ENCODE measurements at regions not wholly inside any gene's neighbourhood (a gene's known extent, or its start where the extent isn't known, plus 50 kb on each side); places are given as distances from the start of the nearest gene placed in this dataset.

DNA sequence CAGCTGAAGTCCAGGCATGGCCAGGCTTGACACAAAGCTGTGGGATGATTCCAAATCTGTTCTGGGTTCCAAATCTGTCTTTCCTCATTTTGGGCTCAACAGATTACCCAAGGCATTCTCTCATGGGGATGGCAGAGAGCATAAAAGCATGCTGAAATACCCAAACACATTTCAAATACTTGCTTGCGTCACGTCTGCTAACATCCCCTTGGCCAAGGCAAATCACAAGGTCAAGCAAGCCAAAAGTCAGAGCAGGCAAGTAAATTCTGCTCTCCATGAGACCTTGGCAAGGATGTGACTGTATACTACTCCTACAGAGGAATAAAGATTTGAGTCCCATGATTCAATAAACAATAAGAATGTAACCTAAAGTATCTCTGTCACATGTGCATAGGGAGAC lies 306.7 kb downstream of the EPB41L4A start:
- Histone ChIP-seq H3K4me3 (ENCODE audit: low read depth, low read length) (no peak overlapping the region), H3K27me3 (ENCODE audit: control insufficient read depth, insufficient read depth, low read length) (no peaks in the 10 kb centered on the region), H3K27ac (ENCODE audit: low read depth, low read length) (no peak overlapping the region), H3K9me3 (ENCODE audit: control insufficient read depth, insufficient read depth, low read depth, low read length) (no peaks in the 10 kb centered on the region), H3K36me3 (ENCODE audit: control insufficient read depth, insufficient read depth, low read length) (no peaks in the 10 kb centered on the region), H3K4me1 (ENCODE audit: control insufficient read depth, insufficient read depth, low read length) (no peaks in the 10 kb centered on the region), H3K9ac (ENCODE audit: low read length) (no peak overlapping the region)

DNA sequence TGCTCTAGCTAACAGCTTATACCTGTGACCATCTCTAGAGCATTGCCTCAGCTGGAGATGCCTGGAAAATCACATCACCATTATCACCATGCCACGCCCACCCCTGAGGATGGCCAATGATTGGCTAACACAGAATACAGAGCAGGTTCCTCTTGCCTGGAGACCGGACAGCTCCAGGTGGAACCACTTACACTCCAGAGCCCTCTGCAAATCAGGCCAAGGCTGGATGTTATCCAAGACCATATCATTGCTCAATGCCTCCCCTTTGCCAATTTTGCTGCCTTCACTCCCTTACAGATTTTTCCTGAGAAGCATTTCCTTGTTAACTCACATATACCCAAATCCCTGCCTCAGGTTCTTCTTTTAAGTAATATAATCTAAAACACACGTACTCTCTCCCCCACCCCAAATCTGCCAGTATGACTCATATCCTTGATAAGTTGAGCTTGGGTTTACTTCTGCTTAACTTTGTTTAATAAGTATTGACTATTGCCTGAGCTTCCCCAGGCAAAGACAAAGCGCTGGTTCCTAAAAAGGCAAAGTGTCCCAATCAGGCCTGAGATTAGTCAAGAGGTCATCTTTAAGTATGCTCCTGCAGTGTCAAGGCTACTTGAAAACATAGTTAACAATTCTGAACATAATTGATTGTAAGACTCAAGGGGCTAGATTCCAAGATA lies 309.6 kb downstream of the EPB41L4A start:
- H3K9me3 ChIP-seq (ENCODE audit: control insufficient read depth, insufficient read depth, low read depth, low read length) = no peaks in the 10 kb centered on the region
- no peak overlapping the region for H3K27ac ChIP-seq (ENCODE audit: low read depth, low read length)
- no peaks in the 10 kb centered on the region for H3K27me3 ChIP-seq (ENCODE audit: control insufficient read depth, insufficient read depth, low read length)
- no peaks in the 10 kb centered on the region for H3K4me1 ChIP-seq (ENCODE audit: control insufficient read depth, insufficient read depth, low read length)
- no peaks in the 10 kb centered on the region for H3K36me3 ChIP-seq (ENCODE audit: control insufficient read depth, insufficient read depth, low read length)
- H3K9ac ChIP-seq (ENCODE audit: low read length) = no peak overlapping the region
- H3K4me3 ChIP-seq (ENCODE audit: low read depth, low read length) = no peak overlapping the region

DNA sequence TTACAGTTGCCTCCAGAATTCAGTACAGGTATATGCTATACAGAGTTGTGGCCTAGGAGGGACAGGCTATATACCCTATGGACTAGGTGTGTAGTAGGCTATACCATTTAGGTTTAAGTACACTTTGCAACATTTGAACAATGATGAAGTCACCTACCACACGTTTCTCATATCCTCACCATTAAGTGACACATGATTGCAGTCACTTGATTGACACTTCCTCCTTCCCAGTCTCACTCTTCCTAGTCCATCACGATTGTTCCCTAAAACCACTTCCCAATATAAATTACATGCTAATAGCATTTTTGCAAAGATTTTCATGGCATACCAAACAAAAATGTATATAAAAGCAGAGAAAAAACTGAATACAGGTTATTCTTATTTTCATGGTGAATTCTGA lies 312.2 kb downstream of the EPB41L4A start:
- Histone ChIP-seq H3K36me3 (ENCODE audit: control insufficient read depth, insufficient read depth, low read length) (no peaks in the 10 kb centered on the region), H3K27me3 (ENCODE audit: control insufficient read depth, insufficient read depth, low read length) (no peaks in the 10 kb centered on the region), H3K9me3 (ENCODE audit: control insufficient read depth, insufficient read depth, low read depth, low read length) (no peaks in the 10 kb centered on the region), H3K27ac (ENCODE audit: low read depth, low read length) (no peak overlapping the region), H3K4me1 (ENCODE audit: control insufficient read depth, insufficient read depth, low read length) (no peaks in the 10 kb centered on the region), H3K4me3 (ENCODE audit: low read depth, low read length) (no peak overlapping the region), H3K9ac (ENCODE audit: low read length) (no peak overlapping the region)

DNA sequence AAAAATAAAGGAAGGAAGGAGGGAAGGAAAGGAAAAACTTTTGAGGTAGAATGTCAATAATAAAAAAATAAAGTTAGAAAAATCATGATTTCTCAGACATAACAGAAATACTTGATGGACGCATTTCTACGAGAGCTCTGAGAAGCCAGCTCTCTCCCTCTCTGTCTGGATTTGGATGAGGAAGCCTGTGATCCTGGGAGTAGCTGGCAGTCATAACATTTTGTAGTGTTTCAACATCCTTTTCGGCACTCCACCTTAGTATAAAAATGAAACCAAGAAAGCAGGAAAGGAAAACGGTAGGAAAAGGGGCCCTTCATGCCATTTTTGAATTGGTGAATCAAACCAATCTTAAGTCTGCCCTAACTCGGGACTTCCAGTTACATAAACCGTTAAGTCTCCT lies 321.3 kb downstream of the EPB41L4A start:
- H3K36me3 ChIP-seq (ENCODE audit: control insufficient read depth, insufficient read depth, low read length) = no peaks in the 10 kb centered on the region
- no peak overlapping the region for H3K9ac ChIP-seq (ENCODE audit: low read length)
- no peak overlapping the region for H3K4me3 ChIP-seq (ENCODE audit: low read depth, low read length)
- H3K27me3 ChIP-seq (ENCODE audit: control insufficient read depth, insufficient read depth, low read length) = no peaks in the 10 kb centered on the region
- no peaks in the 10 kb centered on the region for H3K4me1 ChIP-seq (ENCODE audit: control insufficient read depth, insufficient read depth, low read length)
- H3K9me3 ChIP-seq (ENCODE audit: control insufficient read depth, insufficient read depth, low read depth, low read length) = no peaks in the 10 kb centered on the region
- H3K27ac ChIP-seq (ENCODE audit: low read depth, low read length) = no peak overlapping the region

DNA sequence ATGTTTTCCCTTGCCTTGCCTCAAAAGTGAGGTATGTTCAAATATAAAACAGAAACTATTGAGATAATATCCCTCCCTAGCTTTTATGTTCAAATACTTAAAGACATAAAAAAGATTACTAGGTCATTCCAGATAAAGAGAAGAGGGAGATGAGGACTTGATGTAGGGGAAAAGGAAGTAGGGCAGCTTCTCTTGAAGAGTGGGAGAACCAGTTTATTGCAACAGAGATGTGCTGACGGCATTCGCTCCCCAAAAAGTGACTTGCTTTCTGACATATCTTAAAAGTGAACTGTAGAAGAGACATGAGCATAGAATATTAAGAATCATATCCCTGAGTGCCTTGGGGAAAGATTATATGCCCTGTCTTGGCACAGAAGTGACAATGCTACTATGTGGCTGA lies 330.2 kb upstream of the NREP start:
- Histone ChIP-seq H3K27me3 (ENCODE audit: control insufficient read depth, insufficient read depth, low read length) (no peaks in the 10 kb centered on the region), H3K9ac (ENCODE audit: low read length) (no peak overlapping the region), H3K4me3 (ENCODE audit: low read depth, low read length) (no peak overlapping the region), H3K4me1 (ENCODE audit: control insufficient read depth, insufficient read depth, low read length) (no peaks in the 10 kb centered on the region), H3K9me3 (ENCODE audit: control insufficient read depth, insufficient read depth, low read depth, low read length) (no peaks in the 10 kb centered on the region), H3K36me3 (ENCODE audit: control insufficient read depth, insufficient read depth, low read length) (no peaks in the 10 kb centered on the region), H3K27ac (ENCODE audit: low read depth, low read length) (no peak overlapping the region)

DNA sequence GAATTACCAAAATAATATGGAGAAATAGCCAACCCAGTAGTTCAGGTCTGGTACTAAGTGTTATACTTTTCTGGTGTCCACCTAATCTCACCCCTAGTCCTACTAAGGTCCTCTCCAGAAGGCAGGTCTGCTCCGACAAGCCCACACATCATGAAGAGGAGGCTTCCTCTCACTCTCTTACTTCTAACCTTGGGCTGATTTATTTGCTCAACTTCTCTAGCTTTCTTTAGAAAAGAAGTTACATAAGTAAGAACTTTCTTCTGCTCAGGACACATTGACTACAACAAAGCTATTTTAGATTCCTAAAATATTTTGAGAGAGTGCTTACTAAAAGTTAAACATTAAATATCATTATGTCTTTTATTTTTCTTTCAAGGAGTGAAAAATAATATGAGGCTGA lies 329.7 kb upstream of the NREP start:
- H3K4me1 ChIP-seq (ENCODE audit: control insufficient read depth, insufficient read depth, low read length) = no peaks in the 10 kb centered on the region
- H3K36me3 ChIP-seq (ENCODE audit: control insufficient read depth, insufficient read depth, low read length) = no peaks in the 10 kb centered on the region
- no peak overlapping the region for H3K4me3 ChIP-seq (ENCODE audit: low read depth, low read length)
- no peaks in the 10 kb centered on the region for H3K9me3 ChIP-seq (ENCODE audit: control insufficient read depth, insufficient read depth, low read depth, low read length)
- H3K27ac ChIP-seq (ENCODE audit: low read depth, low read length) = no peak overlapping the region
- H3K27me3 ChIP-seq (ENCODE audit: control insufficient read depth, insufficient read depth, low read length) = no peaks in the 10 kb centered on the region
- no peak overlapping the region for H3K9ac ChIP-seq (ENCODE audit: low read length)

DNA sequence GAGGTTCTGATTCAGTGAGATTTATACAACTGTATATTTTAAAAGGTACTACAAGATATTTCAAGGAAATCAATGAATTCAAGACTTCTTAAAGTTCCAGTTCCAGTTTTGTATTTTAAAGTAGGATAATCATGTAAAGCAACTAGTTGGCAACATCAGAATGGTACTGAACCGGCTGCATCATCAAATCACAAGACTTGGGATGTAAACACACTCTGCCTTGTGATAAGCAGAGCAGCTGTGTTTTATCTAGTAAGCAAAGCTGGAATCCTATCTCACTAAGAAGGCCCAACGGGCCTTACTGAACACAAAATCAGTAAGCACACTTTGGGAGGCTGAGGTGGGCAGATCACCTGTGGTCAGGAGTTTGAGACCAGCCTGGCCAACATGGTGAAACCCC lies 327.2 kb upstream of the NREP start:
- Histone ChIP-seq H3K27ac (ENCODE audit: low read depth, low read length) (no peak overlapping the region), H3K4me3 (ENCODE audit: low read depth, low read length) (no peak overlapping the region), H3K36me3 (ENCODE audit: control insufficient read depth, insufficient read depth, low read length) (no peaks in the 10 kb centered on the region), H3K9ac (ENCODE audit: low read length) (no peak overlapping the region), H3K27me3 (ENCODE audit: control insufficient read depth, insufficient read depth, low read length) (no peaks in the 10 kb centered on the region), H3K4me1 (ENCODE audit: control insufficient read depth, insufficient read depth, low read length) (no peaks in the 10 kb centered on the region), H3K9me3 (ENCODE audit: control insufficient read depth, insufficient read depth, low read depth, low read length) (no peaks in the 10 kb centered on the region)

DNA sequence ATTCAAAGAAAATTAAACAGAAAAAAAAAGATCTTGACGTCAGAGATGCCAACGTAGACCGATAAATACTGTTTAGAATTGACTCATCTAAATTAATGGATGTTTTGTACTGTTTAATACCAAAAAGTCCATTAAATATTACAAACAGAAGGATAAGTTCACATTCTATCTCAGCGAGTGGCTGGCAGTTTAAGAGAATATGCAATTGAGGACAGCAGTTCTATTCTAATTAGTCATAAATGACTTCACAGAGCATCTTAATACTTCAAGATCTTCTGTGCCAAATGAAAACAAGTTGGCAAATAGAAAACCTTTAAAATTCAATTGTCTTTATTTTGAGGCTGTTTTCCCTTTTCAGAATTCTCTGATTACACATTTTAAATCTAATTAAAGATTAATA lies 326.6 kb upstream of the NREP start:
- Histone ChIP-seq H3K27ac (ENCODE audit: low read depth, low read length) (no peak overlapping the region), H3K27me3 (ENCODE audit: control insufficient read depth, insufficient read depth, low read length) (no peaks in the 10 kb centered on the region), H3K36me3 (ENCODE audit: control insufficient read depth, insufficient read depth, low read length) (no peaks in the 10 kb centered on the region), H3K4me1 (ENCODE audit: control insufficient read depth, insufficient read depth, low read length) (no peaks in the 10 kb centered on the region), H3K4me3 (ENCODE audit: low read depth, low read length) (no peak overlapping the region), H3K9me3 (ENCODE audit: control insufficient read depth, insufficient read depth, low read depth, low read length) (no peaks in the 10 kb centered on the region), H3K9ac (ENCODE audit: low read length) (no peak overlapping the region)

DNA sequence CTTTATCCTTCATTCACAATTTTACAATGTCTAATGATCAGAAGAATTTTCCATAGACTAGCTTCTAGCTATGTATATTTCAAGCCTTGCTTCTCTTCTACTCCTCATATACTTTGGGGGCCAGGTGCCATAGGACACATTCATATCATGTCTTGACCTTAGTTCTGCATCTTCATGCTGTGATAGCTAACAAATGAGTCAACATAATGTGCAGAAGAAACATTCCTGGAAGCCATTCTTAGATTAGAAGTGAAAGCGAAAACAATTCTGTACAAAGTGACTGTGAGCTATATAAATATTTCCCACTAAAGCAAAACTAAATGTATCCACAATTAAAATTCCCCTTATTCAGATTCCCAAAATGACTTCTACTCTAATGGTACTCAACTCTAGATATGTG lies 320.2 kb upstream of the NREP start:
- H3K9me3 ChIP-seq (ENCODE audit: control insufficient read depth, insufficient read depth, low read depth, low read length) = no peaks in the 10 kb centered on the region

DNA sequence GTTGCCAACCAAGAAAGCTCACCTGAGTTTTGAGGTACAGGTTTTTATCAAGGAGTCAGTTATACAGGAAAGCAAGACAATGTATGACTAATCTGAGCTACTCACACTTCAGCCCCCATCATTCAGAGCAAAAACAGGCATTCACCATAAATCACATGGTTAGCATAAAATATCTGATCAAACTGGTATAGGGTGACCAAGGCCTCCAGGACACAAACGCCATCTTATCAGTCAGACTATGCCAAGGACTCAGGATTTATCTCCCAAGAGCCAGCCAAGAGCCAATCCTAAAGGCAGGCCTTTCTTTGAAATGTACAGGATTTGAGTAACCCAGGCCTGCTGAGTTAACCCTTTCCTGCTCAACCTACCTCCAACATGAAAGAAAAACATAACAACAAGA lies 313.0 kb upstream of the NREP start:
- no peak overlapping the region for H3K27ac ChIP-seq (ENCODE audit: low read depth, low read length)
- H3K27me3 ChIP-seq (ENCODE audit: control insufficient read depth, insufficient read depth, low read length) = no peaks in the 10 kb centered on the region
- H3K9me3 ChIP-seq (ENCODE audit: control insufficient read depth, insufficient read depth, low read depth, low read length) = no peaks in the 10 kb centered on the region
- no peaks in the 10 kb centered on the region for H3K4me1 ChIP-seq (ENCODE audit: control insufficient read depth, insufficient read depth, low read length)
- no peak overlapping the region for H3K9ac ChIP-seq (ENCODE audit: low read length)
- H3K36me3 ChIP-seq (ENCODE audit: control insufficient read depth, insufficient read depth, low read length) = no peaks in the 10 kb centered on the region
- no peak overlapping the region for H3K4me3 ChIP-seq (ENCODE audit: low read depth, low read length)

More for the DNA sequence above, 320.2 kb upstream of the NREP start:
- Histone ChIP-seq H3K4me1 (ENCODE audit: control insufficient read depth, insufficient read depth, low read length) (no peaks in the 10 kb centered on the region), H3K4me3 (ENCODE audit: low read depth, low read length) (no peak overlapping the region), H3K27ac (ENCODE audit: low read depth, low read length) (no peak overlapping the region), H3K9ac (ENCODE audit: low read length) (no peak overlapping the region), H3K36me3 (ENCODE audit: control insufficient read depth, insufficient read depth, low read length) (no peaks in the 10 kb centered on the region), H3K27me3 (ENCODE audit: control insufficient read depth, insufficient read depth, low read length) (no peaks in the 10 kb centered on the region)

DNA sequence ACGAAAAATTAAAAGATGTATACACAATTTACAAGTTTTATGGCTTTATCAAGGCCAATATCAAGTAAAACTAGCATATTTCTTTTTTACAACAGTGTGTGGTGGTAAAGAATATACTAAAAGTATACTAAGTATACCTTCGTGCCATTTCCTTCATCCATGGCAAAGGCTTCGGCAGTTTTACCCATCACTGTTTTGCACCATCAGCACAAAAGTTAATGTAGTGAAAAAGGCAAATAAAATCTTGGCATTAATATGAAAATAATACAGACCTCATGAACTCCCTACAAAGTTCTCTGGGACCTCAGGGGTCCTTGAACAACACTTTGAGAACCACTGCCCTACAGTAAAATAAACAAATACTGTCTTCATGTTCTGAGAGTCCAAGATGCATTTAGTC lies 312.3 kb upstream of the NREP start:
- no peaks in the 10 kb centered on the region for H3K4me1 ChIP-seq (ENCODE audit: control insufficient read depth, insufficient read depth, low read length)
- no peaks in the 10 kb centered on the region for H3K9me3 ChIP-seq (ENCODE audit: control insufficient read depth, insufficient read depth, low read depth, low read length)
- no peak overlapping the region for H3K27ac ChIP-seq (ENCODE audit: low read depth, low read length)
- no peaks in the 10 kb centered on the region for H3K36me3 ChIP-seq (ENCODE audit: control insufficient read depth, insufficient read depth, low read length)
- H3K4me3 ChIP-seq (ENCODE audit: low read depth, low read length) = no peak overlapping the region
- no peak overlapping the region for H3K9ac ChIP-seq (ENCODE audit: low read length)
- H3K27me3 ChIP-seq (ENCODE audit: control insufficient read depth, insufficient read depth, low read length) = no peaks in the 10 kb centered on the region

DNA sequence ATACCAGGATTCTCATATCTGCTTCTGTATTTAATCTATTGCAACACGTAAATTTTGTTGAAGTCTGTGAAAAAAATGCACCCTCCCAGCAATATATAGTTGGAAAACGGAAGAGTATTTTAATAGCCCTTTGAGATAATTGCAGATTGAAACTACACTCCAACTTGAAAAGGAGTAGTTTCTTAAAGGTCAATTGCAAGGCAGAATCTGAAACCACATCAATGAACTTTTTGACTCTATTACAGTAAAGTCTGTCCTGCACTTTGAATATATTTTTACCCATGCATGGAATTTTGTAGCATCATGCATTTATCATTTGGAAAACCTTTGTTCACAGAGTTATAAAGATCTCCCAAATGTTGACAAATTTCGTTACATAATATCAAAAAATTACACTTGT lies 311.6 kb upstream of the NREP start:
- no peaks in the 10 kb centered on the region for H3K27me3 ChIP-seq (ENCODE audit: control insufficient read depth, insufficient read depth, low read length)
- H3K9me3 ChIP-seq (ENCODE audit: control insufficient read depth, insufficient read depth, low read depth, low read length) = no peaks in the 10 kb centered on the region
- H3K27ac ChIP-seq (ENCODE audit: low read depth, low read length) = no peak overlapping the region
- H3K36me3 ChIP-seq (ENCODE audit: control insufficient read depth, insufficient read depth, low read length) = no peaks in the 10 kb centered on the region
- H3K9ac ChIP-seq (ENCODE audit: low read length) = no peak overlapping the region
- H3K4me3 ChIP-seq (ENCODE audit: low read depth, low read length) = no peak overlapping the region
- H3K4me1 ChIP-seq (ENCODE audit: control insufficient read depth, insufficient read depth, low read length) = no peaks in the 10 kb centered on the region
